ENCODE measurements at regions not wholly inside any gene's neighbourhood (a gene's known extent, or its start where the extent isn't known, plus 50 kb on each side); places are given as distances from the start of the nearest gene placed in this dataset.
A peak's percentile ranks its signal among the peaks of the same experiment; 100 is the strongest.

GRCh38 chr2:66849153-66849755 is 414.3 kb downstream of the MEIS1 start:
- DNase-seq: no peak

DNA sequence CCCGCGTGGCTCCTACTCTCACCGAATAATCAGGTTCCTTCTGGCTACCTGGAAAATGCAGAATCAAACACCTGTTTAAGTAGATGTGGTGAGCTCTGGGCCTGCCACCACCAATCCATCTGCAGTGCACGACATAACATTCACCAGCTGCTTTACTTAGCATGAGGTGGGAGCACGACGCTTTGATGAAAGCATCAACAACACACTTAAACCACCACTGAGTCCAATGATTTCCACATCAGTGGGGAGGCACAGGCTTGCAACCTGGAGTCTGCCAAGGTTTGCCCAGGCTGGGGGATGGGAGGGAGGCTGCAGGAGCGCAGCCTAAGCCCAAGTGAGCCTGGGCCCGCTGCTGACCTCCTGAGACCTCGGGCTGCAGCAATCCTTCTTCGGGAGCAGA is 415.5 kb downstream of the MEIS1 start:
- no peak for DNase-seq

DNA sequence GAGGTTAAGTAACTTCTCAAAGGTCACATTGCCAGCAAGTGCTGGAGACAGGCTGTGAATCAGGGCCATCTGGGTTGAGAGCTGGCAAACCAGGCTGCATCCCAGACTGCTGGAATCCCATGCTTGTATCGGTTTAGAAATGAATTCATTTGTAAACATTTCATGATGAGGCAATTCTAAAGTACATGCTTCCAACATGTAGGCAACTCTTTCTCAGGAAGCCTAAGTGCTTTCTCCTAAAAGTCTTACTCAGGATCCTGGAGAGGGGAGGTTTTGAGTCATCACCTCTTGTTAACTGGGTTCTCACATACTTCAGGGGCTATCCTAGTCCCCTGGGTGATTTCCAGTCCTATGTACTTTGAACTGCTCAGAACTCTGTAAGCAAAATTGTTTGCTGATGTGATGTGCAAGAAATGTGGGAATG is 416.5 kb downstream of the MEIS1 start:
- DNase-seq: peak; percentile 90

DNA sequence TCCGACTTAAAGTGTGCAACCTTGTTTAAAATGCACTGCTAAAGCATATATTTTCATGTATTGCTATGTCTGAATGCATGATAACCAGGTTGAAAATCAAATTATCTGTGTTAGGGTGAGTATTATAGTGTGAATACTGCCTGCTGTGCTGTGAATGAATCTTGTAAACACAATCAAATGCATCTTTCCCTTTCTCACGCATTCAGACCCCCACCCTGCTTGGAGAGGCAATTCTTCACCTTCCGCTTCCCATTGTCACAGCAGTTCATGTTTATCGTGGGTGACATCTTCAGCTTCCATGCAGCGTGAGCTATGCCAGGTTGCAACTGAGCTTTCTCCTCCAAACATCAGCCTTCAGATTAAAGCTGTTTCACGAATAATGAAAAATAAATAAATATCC is 418.0 kb downstream of the MEIS1 start:
- DNase-seq: no peak

- no peak for DNase-seq
Observed at GRCh38 chr2:66853585-66853984, 418.7 kb downstream of the MEIS1 start.

GRCh38 chr2:66854298-66854697 is 419.4 kb downstream of the MEIS1 start:
- no peak for DNase-seq

GRCh38 chr2:66862885-66863650 is 428.1 kb downstream of the MEIS1 start:
- peak; percentile 89 for DNase-seq

- DNase-seq: peak; percentile 55
Observed at GRCh38 chr2:66865161-66865560, 430.2 kb downstream of the MEIS1 start.

DNA sequence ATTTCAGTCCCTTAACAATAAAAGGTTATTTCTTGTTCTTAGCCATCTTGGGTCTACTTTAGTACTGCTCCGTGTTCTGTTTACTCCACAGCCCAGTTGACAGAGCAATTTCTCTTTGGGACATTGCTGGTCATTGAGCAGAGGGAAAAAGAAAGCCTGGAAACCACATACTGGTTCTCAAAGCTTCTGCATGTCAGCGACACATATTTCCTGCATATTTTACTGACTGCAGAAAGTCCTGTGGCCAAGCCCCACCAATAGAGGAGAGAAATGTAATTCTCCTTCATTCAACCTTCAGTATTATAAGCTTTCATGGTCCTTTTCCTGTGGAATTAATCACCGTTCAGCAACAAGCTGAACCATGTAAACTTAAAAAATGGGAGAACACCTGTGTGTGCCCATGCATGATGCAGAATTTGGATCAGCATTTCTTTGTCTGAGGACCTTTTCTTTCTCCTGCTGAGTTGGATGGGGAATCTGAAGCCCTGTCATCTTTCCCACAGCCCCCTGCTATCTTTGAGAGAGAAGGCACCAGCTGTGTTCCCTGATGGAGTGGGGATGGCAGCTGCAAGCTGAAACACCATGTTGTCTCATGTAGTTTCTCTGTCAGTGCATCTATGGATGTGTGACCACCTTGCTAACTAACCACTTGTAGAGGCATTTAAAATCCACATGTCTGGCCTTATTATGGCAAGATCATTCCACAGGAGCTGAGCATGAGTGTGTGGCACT is 431.6 kb downstream of the MEIS1 start:
- DNase-seq: peak; percentile 66

GRCh38 chr2:66867063-66867441 is 432.1 kb downstream of the MEIS1 start:
- peak; percentile 70 for DNase-seq

DNA sequence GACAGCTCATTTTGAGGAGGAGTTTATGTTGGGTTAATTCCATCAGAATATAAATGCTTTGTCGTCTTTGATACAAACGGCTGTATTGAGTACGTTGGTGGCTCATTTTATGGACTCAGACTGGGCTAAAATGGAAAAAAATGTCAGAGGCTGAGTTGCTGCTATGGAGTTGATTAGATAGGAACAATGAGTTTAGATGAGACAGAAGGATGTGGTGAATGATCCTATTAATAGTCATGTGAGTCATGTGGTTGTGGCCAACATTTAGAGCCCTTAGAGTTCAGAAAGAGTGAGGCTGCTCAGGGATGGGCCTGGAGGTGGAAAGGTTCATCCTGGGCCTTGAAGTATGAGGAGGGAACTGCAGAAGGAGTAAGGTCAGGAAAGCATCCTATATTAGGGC is 434.2 kb downstream of the MEIS1 start:
- DNase-seq: peak; percentile 69

GRCh38 chr2:66872081-66872985 is 437.4 kb downstream of the MEIS1 start:
- DNase-seq: peak; percentile 66

GRCh38 chr2:66872986-66873754 is 438.2 kb downstream of the MEIS1 start:
- peak; percentile 54 for DNase-seq

GRCh38 chr2:66874411-66874810 is 439.5 kb downstream of the MEIS1 start:
- peak; percentile 83 for DNase-seq

- no peak for DNase-seq
Observed at GRCh38 chr2:66875941-66876462, 441.1 kb downstream of the MEIS1 start.

DNA sequence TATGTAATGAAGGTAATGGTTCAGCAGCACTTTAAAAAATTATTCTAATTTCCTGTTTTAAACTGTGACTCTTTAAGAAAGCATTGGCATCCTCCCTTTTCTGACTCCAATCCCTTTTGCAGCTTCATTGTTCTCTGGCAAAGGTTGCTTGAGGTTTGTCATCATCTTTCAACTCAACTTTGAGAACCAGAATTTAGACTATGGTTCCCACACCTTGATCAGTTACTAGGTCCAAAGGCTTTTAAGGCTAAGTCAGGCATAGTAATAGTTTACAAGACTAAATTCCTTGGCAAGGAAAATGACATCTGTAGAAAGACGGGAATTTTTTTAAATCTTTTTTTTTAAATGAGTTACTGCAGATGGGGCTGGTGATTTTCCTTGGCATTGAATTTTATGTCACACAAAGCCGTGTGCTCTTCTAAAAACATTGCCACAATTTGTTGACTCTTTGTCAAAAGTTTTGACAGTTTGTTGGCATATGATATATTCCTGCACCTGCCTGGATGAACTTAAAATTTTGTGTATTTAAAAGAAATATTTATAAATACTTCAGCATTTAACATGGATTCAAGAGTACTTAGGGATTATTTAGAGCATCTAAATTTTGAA is 451.0 kb downstream of the MEIS1 start:
- DNase-seq: no peak

- DNase-seq: no peak
Observed at GRCh38 chr2:66888246-66888645, 453.3 kb downstream of the MEIS1 start.

GRCh38 chr2:66888791-66889631 is 454.1 kb downstream of the MEIS1 start:
- peak; percentile 99 for DNase-seq

DNA sequence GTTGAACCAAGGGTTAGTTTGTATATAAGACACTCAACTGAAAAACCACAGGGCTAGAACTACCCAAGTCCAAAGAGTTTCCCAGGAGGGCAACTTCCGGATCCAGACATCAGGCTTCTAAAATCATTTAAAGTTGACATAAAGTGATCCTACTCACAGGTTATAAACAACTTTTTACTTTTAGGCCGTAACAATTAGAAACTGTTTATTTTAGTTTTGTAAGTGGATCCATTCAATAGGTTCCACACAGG is 454.6 kb downstream of the MEIS1 start:
- no peak for DNase-seq

DNA sequence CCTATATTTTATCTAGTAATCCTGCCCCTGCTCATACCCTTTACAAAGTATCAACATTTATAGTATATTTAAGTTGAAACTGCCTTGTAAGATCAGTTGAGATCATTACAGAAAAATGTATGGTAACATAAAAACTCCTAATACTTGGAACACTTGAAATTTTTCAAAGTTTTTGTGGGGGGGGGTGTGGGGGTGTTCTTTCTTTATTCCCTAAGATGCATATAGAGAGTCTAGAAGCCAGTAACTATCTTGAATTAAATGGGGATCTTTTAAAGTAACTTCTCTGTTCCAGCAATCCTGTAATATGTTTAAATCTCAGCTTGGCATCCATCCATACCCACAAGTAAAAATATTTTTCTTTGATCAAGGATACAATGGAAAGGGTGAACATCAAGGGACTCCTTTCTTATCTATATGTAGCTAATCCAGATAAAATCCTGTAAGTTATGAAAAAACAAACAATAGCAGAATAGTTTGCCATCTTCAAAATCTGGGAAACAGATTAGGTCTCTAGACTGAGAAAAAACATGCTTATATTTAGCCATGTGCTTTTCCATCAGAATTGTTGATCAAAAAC is 455.3 kb downstream of the MEIS1 start:
- DNase-seq: peak; percentile 45
